OCI-LY3 (cell line): ENCODE measurements at regions not wholly inside any gene's neighbourhood (a gene's known extent, or its start where the extent isn't known, plus 50 kb on each side); places are given as distances from the start of the nearest gene placed in this dataset.

Experiments
- H2AFZ ChIP-seq: fragments of 200-600, 300-600 bp; shearing (Covaris generic); 2 replicates; pipeline ENCODE4 v1.6.0; 2014; ENCODE audit warnings: antibody characterized with exemption, low read depth, low read length
- H3K27ac ChIP-seq: fragments of 200-600, 300-600 bp; sonication (generic); 2 replicates; pipeline ENCODE4 v1.5.1; 2014; ENCODE audit warnings: mild to moderate bottlenecking, low read length, moderate library complexity, mixed read lengths
- H3K27me3 ChIP-seq: fragments of 200-600, 300-600 bp; sonication (generic); 2 replicates; pipeline ENCODE4 v1.6.1; 2014; ENCODE audit warnings: low read depth, low read length, mixed read lengths
- H3K36me3 ChIP-seq: fragments of 200-600, 300-600 bp; sonication (generic); replicated peaks from 2 replicates; pipeline ENCODE3; 2014; ENCODE audit warnings: low read depth, low read length, mixed read lengths
- H3K4me1 ChIP-seq: fragments of 300-600, 200-600 bp; sonication (generic); 2 replicates; pipeline ENCODE4 v1.6.1; 2014; ENCODE audit warnings: low read length, mixed read lengths
- H3K4me2 ChIP-seq: fragments of 200-600, 300-600 bp; sonication (generic); 2 replicates; pipeline ENCODE4 v1.6.1; 2014; ENCODE audit warnings: low read length, mixed read lengths
- H3K4me3 ChIP-seq: fragments of 300-600, 200-600 bp; sonication (generic); 2 replicates; pipeline ENCODE4 v1.5.1; 2014; ENCODE audit warnings: antibody characterized with exemption, mild to moderate bottlenecking, low read length, moderate library complexity
- H3K79me2 ChIP-seq: fragments of 300-600, 200-600 bp; shearing (Covaris generic); 2 replicates; pipeline ENCODE4 v1.6.1; 2014; ENCODE audit warnings: mild to moderate bottlenecking, low read length, mixed read lengths
- H3K9ac ChIP-seq: fragments of 300-600, 200-600 bp; shearing (Covaris generic); 2 replicates; pipeline ENCODE4 v1.6.0; 2014; ENCODE audit warnings: mild to moderate bottlenecking, low read length, moderate library complexity
- H3K9me3 ChIP-seq: fragments of 200-600, 300-600 bp; shearing (Covaris generic); 2 replicates; pipeline ENCODE4 v1.6.1; 2014; ENCODE audit warnings: low read length, mixed read lengths; ENCODE audit not compliant: insufficient read depth
- H4K20me1 ChIP-seq: fragments of 200-600, 300-600 bp; sonication (generic); 2 replicates; pipeline ENCODE4 v1.6.1; 2016; ENCODE audit warnings: low read length, mixed read lengths; ENCODE audit not compliant: insufficient read depth
- CTCF ChIP-seq: fragments of 200-600, 300-600 bp; sonication (generic); IDR thresholded peaks from 2 replicates; pipeline ENCODE4 v1.5.1; 2014; ENCODE audit warnings: antibody characterized with exemption, low read length, low read depth
- EZH2phosphoT487 ChIP-seq: fragments of 200-600 bp; shearing (Covaris generic); IDR thresholded peaks from 2 replicates; pipeline ENCODE4 v1.6.1; 2018; ENCODE audit warnings: antibody characterized with exemption, mixed run types, low read depth

DNA sequence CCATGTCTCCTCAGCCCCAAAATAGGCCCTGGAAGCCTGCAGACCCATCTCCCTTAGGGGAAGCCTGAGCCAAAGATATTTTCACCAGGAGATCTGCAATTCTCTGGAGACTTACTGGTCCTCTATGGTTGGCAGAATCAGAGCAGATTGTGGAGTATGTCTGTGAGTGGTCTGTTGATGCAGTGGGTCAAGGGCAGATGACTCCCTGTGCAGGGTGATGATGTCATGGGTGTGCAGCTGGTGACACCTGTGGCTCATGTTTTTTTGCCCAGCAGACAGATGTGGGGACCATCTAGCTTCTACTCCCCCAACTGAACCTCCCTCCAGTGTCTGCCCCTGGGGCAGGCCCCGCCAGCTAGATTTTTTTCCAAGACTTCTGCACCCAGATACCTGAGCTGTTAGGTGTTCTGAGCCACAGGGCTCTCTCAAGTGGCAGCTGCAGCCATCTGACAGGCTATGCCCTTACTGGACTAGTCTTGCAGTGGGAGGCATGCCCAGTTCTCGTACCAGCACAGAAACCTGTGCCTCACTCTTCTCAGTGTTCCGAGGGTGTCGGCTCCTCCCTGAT lies 558.7 kb upstream of the LRRTM1 start:
- Histone ChIP-seq H3K4me1 (no peaks in the 10 kb centered on the region), H3K36me3 (no peaks in the 10 kb centered on the region), H3K9me3 (no peaks in the 10 kb centered on the region), H3K27ac (no peak overlapping the region), H4K20me1 (no peaks in the 10 kb centered on the region), H3K27me3 (no peaks in the 10 kb centered on the region), H3K4me3 (no peak overlapping the region), H3K4me2 (no peak overlapping the region), H3K79me2 (no peaks in the 10 kb centered on the region), H3K9ac (no peak overlapping the region), H2AFZ (no peak overlapping the region)
- TF ChIP-seq CTCF = no peak

GRCh38 chr2:80858965-80859364 lies 554.4 kb upstream of the LRRTM1 start:
- H4K20me1 ChIP-seq = no peaks in the 10 kb centered on the region
- no peak overlapping the region for H3K9ac ChIP-seq
- H2AFZ ChIP-seq = no peak overlapping the region
- H3K36me3 ChIP-seq = no peaks in the 10 kb centered on the region
- no peak overlapping the region for H3K4me3 ChIP-seq
- no peaks in the 10 kb centered on the region for H3K9me3 ChIP-seq
- TF ChIP-seq EZH2phosphoT487 (no peak), CTCF (no peak)
- H3K27me3 ChIP-seq = no peaks in the 10 kb centered on the region
- H3K4me2 ChIP-seq = no peak overlapping the region
- H3K4me1 ChIP-seq = no peaks in the 10 kb centered on the region
- H3K79me2 ChIP-seq = no peaks in the 10 kb centered on the region
- no peak overlapping the region for H3K27ac ChIP-seq

DNA sequence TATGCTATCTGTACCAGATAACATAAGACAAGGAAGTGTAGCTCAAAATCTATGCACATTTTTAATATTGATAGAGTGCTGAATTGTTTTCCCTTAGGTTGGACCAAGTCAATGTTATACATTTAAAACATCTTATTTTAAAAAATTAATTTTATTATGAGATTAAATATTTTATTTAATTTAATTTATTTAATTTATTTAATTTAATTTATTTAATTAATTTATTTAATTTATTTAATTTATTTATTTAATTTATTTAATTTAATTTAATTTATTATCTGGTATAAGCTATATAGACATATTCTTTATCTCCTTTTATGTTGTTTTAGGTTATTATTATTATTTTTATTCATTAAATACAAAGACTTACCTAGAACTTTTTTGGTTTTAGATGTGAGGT lies 551.7 kb upstream of the LRRTM1 start:
- no peaks in the 10 kb centered on the region for H4K20me1 ChIP-seq
- H2AFZ ChIP-seq = no peak overlapping the region
- no peak overlapping the region for H3K27ac ChIP-seq
- no peak overlapping the region for H3K4me3 ChIP-seq
- H3K36me3 ChIP-seq = no peaks in the 10 kb centered on the region
- no peaks in the 10 kb centered on the region for H3K79me2 ChIP-seq
- no peaks in the 10 kb centered on the region for H3K9me3 ChIP-seq
- H3K4me1 ChIP-seq = no peaks in the 10 kb centered on the region
- no peaks in the 10 kb centered on the region for H3K27me3 ChIP-seq
- no peak for TF ChIP-seq CTCF
- TF ChIP-seq EZH2phosphoT487 = no peak
- H3K9ac ChIP-seq = no peak overlapping the region
- H3K4me2 ChIP-seq = no peak overlapping the region

GRCh38 chr2:80854831-80855230 lies 550.3 kb upstream of the LRRTM1 start:
- Histone ChIP-seq H3K27ac (no peak overlapping the region), H3K36me3 (no peaks in the 10 kb centered on the region), H3K4me3 (no peak overlapping the region), H3K4me1 (no peaks in the 10 kb centered on the region), H3K79me2 (no peaks in the 10 kb centered on the region), H2AFZ (no peak overlapping the region), H3K9ac (no peak overlapping the region), H3K9me3 (no peaks in the 10 kb centered on the region), H4K20me1 (no peaks in the 10 kb centered on the region), H3K4me2 (no peak overlapping the region), H3K27me3 (no peaks in the 10 kb centered on the region)
- no peak for TF ChIP-seq CTCF
- TF ChIP-seq EZH2phosphoT487 = no peak
